DOHH2 (cell line): ENCODE measurements at regions not wholly inside any gene's neighbourhood (a gene's known extent, or its start where the extent isn't known, plus 50 kb on each side); places are given as distances from the start of the nearest gene placed in this dataset.

Experiments used
- H3F3A ChIP-seq: fragments of 200-600 bp; sonication (generic), shearing (Covaris generic); 2 replicates; pipeline ENCODE4 v1.6.0; 2016; ENCODE audit warnings: antibody characterized with exemption, mild to moderate bottlenecking; ENCODE audit not compliant: control insufficient read depth, insufficient read depth
- H3K27ac ChIP-seq: fragments of 200-600 bp; sonication (generic); 2 replicates; pipeline ENCODE4 v1.5.1; 2014; ENCODE audit warnings: low read depth, mild to moderate bottlenecking, low read length, moderate library complexity
- H3K27me3 ChIP-seq: fragments of 200-600 bp; sonication (generic); 2 replicates; pipeline ENCODE4 v1.6.1; 2014; ENCODE audit warnings: mild to moderate bottlenecking, low read length, mixed read lengths; ENCODE audit not compliant: control insufficient read depth
- H3K36me3 ChIP-seq: fragments of 200-600 bp; sonication (generic); 2 replicates; pipeline ENCODE4 v1.6.1; 2014; ENCODE audit warnings: mild to moderate bottlenecking, low read length, moderate library complexity, mixed read lengths; ENCODE audit not compliant: control insufficient read depth
- H3K4me1 ChIP-seq: fragments of 200-600 bp; sonication (generic); 2 replicates; pipeline ENCODE4 v1.6.1; 2014; ENCODE audit warnings: mild to moderate bottlenecking, low read length, mixed read lengths; ENCODE audit not compliant: control insufficient read depth
- H3K4me2 ChIP-seq: fragments of 200-600 bp; sonication (generic); 2 replicates; pipeline ENCODE4 v1.6.0; 2014; ENCODE audit warnings: mild to moderate bottlenecking, low read length, moderate library complexity
- H3K4me3 ChIP-seq: fragments of 200-600 bp; sonication (generic); 2 replicates; pipeline ENCODE4 v1.5.1; 2014; ENCODE audit warnings: mild to moderate bottlenecking, low read length, mixed read lengths
- H3K79me2 ChIP-seq: fragments of 200-600 bp; sonication (generic); 2 replicates; pipeline ENCODE4 v1.6.1; 2014; ENCODE audit warnings: mild to moderate bottlenecking, low read length, mixed read lengths; ENCODE audit not compliant: control insufficient read depth
- H3K9me2 ChIP-seq: fragments of 200-600 bp; sonication (generic); replicated peaks from 2 replicates; pipeline ENCODE4 v1.6.1; 2014; ENCODE audit warnings: mild to moderate bottlenecking, low read length, mixed read lengths; ENCODE audit not compliant: control insufficient read depth
- H3K9me3 ChIP-seq: fragments of 200-600 bp; sonication (generic); 2 replicates; pipeline ENCODE4 v1.6.1; 2014; ENCODE audit warnings: antibody characterized with exemption, low read length, mixed read lengths; ENCODE audit not compliant: control insufficient read depth, insufficient read depth
- H4K20me1 ChIP-seq: fragments of 200-600 bp; sonication (generic); 2 replicates; pipeline ENCODE4 v1.6.0; 2014; ENCODE audit warnings: low read depth, mild to moderate bottlenecking, antibody characterized with exemption, low read length, moderate library complexity; ENCODE audit not compliant: control insufficient read depth, insufficient read depth
- EZH2phosphoT487 ChIP-seq: fragments of 200-600 bp; sonication (generic); IDR thresholded peaks from 2 replicates; pipeline ENCODE4 v1.6.1; 2017; ENCODE audit warnings: borderline replicate concordance, mild to moderate bottlenecking, antibody characterized with exemption, low read length, moderate library complexity, mixed read lengths
- TF ChIP-seq, protein P1 (sequence below): fragments of 200-600 bp; sonication (generic); IDR thresholded peaks from one replicate; pipeline ENCODE4 v1.5.1; 2014; ENCODE audit warnings: antibody characterized with exemption, mild to moderate bottlenecking, low read depth, low read length; ENCODE audit not compliant: poor library complexity, severe bottlenecking

DNA sequence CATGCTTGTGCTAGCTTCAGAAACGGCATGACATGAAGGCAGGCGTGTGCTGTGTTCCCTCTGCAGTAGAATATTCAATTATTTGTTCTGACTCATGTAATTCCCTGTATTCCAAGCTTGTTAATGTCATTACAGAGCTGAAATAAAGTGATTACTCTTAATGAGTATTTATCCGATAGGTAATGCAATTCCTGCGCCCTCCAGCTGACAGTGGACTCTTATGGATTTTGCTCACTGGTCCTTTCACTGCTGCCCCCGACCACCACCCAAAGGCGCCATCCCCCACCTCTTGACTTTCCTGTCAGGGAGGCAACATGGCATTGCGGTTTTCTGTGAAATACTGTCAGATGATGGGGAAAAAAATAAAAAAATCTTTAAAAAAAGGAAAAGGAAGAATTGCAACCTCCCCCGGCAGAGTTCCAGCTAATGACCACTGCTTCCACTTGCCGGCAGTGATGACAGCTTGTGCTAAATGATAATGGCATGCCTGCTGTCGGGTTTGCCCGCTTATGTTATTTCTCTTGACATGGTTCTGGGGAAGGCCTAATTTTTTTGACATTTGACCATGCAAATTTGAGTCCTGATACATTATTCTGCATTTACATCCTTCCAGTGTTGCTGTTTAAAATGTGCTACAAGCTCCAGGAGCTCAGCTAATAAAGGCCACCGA, 335.3 kb upstream of the ADAMTS16 start:
- Histone ChIP-seq H3K79me2 (no peaks in the 10 kb centered on the region), H4K20me1 (no peaks in the 10 kb centered on the region), H3F3A (no peaks in the 10 kb centered on the region), H3K4me3 (no peak overlapping the region), H3K9me3 (no peaks in the 10 kb centered on the region), H3K4me2 (no peak overlapping the region), H3K9me2 (no peaks in the 10 kb centered on the region), H3K27ac (no peak overlapping the region), H3K27me3 (no peaks in the 10 kb centered on the region), H3K4me1 (no peaks in the 10 kb centered on the region), H3K36me3 (no peaks in the 10 kb centered on the region)
- no peak for TF ChIP-seq EZH2phosphoT487
- TF ChIP-seq, protein P1, sequence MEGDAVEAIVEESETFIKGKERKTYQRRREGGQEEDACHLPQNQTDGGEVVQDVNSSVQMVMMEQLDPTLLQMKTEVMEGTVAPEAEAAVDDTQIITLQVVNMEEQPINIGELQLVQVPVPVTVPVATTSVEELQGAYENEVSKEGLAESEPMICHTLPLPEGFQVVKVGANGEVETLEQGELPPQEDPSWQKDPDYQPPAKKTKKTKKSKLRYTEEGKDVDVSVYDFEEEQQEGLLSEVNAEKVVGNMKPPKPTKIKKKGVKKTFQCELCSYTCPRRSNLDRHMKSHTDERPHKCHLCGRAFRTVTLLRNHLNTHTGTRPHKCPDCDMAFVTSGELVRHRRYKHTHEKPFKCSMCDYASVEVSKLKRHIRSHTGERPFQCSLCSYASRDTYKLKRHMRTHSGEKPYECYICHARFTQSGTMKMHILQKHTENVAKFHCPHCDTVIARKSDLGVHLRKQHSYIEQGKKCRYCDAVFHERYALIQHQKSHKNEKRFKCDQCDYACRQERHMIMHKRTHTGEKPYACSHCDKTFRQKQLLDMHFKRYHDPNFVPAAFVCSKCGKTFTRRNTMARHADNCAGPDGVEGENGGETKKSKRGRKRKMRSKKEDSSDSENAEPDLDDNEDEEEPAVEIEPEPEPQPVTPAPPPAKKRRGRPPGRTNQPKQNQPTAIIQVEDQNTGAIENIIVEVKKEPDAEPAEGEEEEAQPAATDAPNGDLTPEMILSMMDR: no peak

DNA sequence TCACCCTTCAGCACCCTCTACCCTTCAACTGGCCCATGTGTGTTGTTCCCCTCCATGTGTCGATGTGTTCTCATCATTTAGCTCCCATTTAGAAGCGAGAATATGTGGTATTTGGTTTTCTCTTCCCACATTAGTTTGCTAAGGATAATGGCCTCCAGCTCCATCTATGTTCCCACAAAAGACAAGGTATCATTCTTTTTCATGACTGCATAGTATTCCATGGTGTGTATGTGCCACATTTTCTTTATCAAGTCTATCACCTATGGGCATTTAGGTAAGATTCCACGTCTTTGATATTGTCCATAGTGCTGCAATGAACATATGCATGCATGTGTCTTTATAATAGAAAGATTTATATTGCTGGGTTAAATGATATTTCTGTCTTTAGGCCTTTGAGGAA, 325.1 kb upstream of the ADAMTS16 start:
- Histone ChIP-seq H3K9me2 (no peaks in the 10 kb centered on the region), H3K79me2 (no peaks in the 10 kb centered on the region), H3K4me3 (no peak overlapping the region), H3K9me3 (no peaks in the 10 kb centered on the region), H4K20me1 (no peaks in the 10 kb centered on the region), H3K27me3 (no peaks in the 10 kb centered on the region), H3F3A (no peaks in the 10 kb centered on the region), H3K27ac (no peak overlapping the region), H3K4me2 (no peak overlapping the region), H3K4me1 (no peaks in the 10 kb centered on the region), H3K36me3 (no peaks in the 10 kb centered on the region)
- TF ChIP-seq, protein P1: no peak
- no peak for TF ChIP-seq EZH2phosphoT487

DNA sequence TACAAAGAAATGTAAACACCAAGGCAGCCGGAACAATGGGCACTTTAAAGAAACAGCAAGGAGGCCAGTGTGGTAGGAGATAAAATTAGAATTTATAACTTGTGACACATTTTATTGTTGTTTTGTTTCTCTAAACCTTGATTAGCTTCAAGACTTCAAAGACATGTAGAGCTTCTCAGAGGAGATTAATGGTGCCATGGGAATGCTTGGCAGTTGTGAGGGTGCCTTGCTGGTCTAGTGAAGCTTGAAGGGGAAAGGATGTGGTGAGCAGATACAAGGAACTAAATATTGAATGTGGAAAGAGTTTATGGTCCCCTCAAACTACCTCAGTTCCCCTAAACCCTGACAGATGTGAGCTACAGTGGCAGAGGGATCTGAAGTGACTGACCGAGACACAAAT, 322.4 kb upstream of the ADAMTS16 start:
- no peaks in the 10 kb centered on the region for H3F3A ChIP-seq
- H3K27me3 ChIP-seq: no peaks in the 10 kb centered on the region
- H3K9me2 ChIP-seq: no peaks in the 10 kb centered on the region
- no peaks in the 10 kb centered on the region for H3K9me3 ChIP-seq
- H3K36me3 ChIP-seq: no peaks in the 10 kb centered on the region
- no peak for TF ChIP-seq EZH2phosphoT487
- TF ChIP-seq, protein P1: no peak
- no peaks in the 10 kb centered on the region for H4K20me1 ChIP-seq
- no peak overlapping the region for H3K27ac ChIP-seq
- H3K79me2 ChIP-seq: no peaks in the 10 kb centered on the region
- no peak overlapping the region for H3K4me2 ChIP-seq
- no peaks in the 10 kb centered on the region for H3K4me1 ChIP-seq
- H3K4me3 ChIP-seq: no peak overlapping the region
